GM13977 (cell line): ENCODE measurements at regions not wholly inside any gene's neighbourhood (a gene's known extent, or its start where the extent isn't known, plus 50 kb on each side); places are given as distances from the start of the nearest gene placed in this dataset.

ENCODE experiments used
- DNase-seq: peaks from one replicate; pipeline ENCODE4 v3.0.0; 2012; ENCODE audit warnings: low spot score
- CTCF ChIP-seq: IDR thresholded peaks from 2 replicates; pipeline ENCODE4 v1.5.1; 2012; ENCODE audit warnings: mild to moderate bottlenecking, control low read depth; ENCODE audit not compliant: insufficient read depth; ENCODE audit errors: extremely low read depth, missing control alignments
- in situ Hi-C: fragments of 300-500 bp; cut with MboI; formaldehyde crosslinking; loops from one replicate; pipeline ENCODE4 v1.12.0; 2022; ENCODE audit warnings: low sequenced_read_pairs, low pct_unique_long_range_greater_than_20kb, mixed read lengths, inconsistent platforms; ENCODE audit not compliant: unreplicated experiment

DNA sequence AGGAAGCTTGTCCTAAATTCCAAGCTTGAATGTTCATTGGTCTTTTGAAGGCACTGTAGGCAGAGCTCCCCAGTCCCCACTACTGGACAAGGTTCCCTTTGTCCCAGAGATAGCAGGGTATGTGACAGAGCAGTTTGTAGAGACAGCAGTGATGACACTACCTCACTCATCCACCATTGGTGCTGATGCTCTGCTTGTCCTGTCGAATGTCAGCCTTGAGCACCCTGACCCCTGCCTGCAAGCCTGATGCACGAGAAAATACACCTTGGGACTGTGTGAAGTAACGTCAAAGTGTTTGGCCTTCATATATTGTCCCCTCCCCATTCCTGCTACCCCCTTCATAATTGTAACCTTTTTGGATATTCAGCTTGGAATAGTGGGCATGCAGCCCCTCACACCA lies 188.9 kb upstream of the EOLA2 start:
- TF ChIP-seq CTCF: no peak
- DNase-seq: no peak
- in situ Hi-C loops: no loop called here

GRCh38 chrX:150143721-150144440 lies 205.6 kb upstream of the EOLA2 start:
- no peak for TF ChIP-seq CTCF
- in situ Hi-C loops: no loop called here

DNA sequence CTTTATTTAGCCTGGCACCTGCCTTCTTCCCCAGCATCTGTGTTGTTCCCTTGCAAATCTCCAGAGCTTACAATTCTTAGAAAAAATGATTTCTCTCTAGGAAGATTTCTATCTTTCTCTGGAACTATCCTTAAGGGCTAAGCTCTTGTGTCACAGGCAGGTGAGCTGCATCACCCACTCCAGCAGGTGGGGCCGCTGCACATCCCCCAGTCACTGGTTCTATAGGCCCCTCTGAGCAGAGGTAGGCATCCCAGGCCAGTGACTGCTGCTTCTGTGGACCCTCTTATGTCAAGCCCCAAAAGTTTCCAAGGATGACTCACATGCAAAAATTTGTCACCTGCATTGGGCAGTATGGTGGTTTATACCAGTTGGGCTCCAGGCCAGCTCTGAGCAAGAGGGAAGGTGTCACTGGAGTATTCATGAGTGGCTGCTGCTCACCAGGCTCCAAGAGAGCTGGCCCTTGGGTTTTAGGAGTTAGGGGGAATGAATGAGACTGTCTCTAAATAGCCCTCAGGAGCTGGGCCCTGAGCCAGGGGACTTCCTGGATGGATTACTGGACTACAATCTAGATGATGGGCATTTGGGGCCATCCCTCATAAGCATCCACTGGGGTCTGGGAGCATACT lies 208.1 kb upstream of the EOLA2 start:
- DNase-seq: no peak
- in situ Hi-C loops: no loop called here

More at GRCh38 chrX:150143721-150144440, 205.6 kb upstream of the EOLA2 start:
- DNase-seq: no peak

DNA sequence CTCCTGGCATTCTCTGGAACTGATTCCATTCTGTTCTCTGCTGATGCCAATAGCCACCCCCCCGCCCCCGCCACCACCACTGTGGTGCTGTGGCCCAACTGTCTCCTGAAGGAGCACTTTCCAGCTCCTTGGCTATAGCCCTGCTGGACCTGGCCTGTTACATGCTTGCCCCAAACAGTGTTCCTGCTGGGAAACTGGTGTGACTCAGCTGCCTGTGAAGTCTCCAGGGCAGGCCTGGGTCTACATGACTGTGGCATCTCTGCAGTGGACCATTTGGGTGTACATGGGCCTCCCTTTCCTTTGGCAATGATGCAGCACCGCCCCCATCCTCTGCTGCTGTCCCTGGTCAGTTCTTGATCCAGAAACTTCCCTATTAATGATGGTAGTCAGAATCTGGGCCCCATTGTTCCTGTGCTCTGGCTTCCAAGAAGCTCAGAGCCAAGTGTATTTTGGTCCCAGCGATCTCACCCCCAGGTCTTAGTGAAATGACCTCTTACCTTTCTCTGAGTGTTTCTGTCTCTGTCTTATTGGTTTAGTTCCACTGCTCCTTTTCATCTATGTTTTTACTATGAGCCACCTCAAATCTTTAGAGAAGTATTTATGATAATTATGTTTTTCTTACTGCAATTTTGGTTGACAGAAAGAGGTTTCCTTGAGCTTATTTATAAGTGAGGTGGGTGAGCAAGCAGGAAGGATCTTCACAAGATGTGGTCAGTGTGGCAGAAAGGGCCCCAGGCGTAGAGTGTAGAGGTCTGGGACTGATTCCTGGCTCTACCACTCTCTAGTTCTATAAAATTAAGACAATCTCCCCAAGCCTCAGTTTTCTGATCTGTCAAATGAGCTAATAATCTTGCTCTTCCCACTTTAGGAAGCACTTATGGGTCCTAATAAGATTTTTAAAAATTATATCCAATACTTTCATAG lies 210.7 kb upstream of the EOLA2 start:
- in situ Hi-C loops: no loop called here
- no peak for TF ChIP-seq CTCF
- DNase-seq: no peak

More for the DNA sequence above, 208.1 kb upstream of the EOLA2 start:
- no peak for TF ChIP-seq CTCF

- DNase-seq: no peak
- in situ Hi-C loops: no loop called here
- TF ChIP-seq CTCF: no peak
Observed at GRCh38 chrX:150150076-150150779, 211.9 kb upstream of the EOLA2 start.

GRCh38 chrX:150150780-150151125 lies 212.4 kb upstream of the MAMLD1 start:
- TF ChIP-seq CTCF: no peak
- no peak for DNase-seq
- in situ Hi-C loops: no loop called here
